ENCODE measurements at regions not wholly inside any gene's neighbourhood (a gene's known extent, or its start where the extent isn't known, plus 50 kb on each side); places are given as distances from the start of the nearest gene placed in this dataset.

- no peaks in the 10 kb centered on the region for H3K4me1 Mint-ChIP-seq
- H3K9ac ChIP-seq (ENCODE audit: low read length), result no peak overlapping the region
- H3K4me3 ChIP-seq (ENCODE audit: control extremely low read depth in 1 of 5, extremely low read depth in 1 of 5, insufficient read depth in 1 of 5, low read depth in 2 of 5, low read length in 4 of 5), result no peak overlapping the region
- H3K4me2 ChIP-seq (replicated peaks; ENCODE audit: low read depth, low read length, poor library complexity, severe bottlenecking), result no peak overlapping the region
- DNase-seq (no peak), ATAC-seq (ENCODE audit: low read depth) (no peak)
- no peaks in the 10 kb centered on the region for H4K20me1 ChIP-seq (ENCODE audit: control insufficient read depth, insufficient read depth, low read length, poor library complexity, severe bottlenecking)
- no peak for TF ChIP-seq CTCF (IDR thresholded peaks at IDR 0.05)
- no peak for TF ChIP-seq EZH2 (IDR thresholded peaks at IDR 0.05; ENCODE audit: borderline replicate concordance, insufficient read depth, low read depth, low read length, poor library complexity, severe bottlenecking)
- no CpG with 5 or more reads among the region's 1 CpG for WGBS (ENCODE audit: insufficient coverage)
- no peaks in the 10 kb centered on the region for H3K9me3 ChIP-seq (ENCODE audit: control extremely low read depth in 1 of 3, control insufficient read depth in 2 of 3, insufficient read depth in 1 of 3, low read length in 2 of 3)
- no peaks in the 10 kb centered on the region for H3K9me3 Mint-ChIP-seq (ENCODE audit: insufficient read depth)
- CTCF ChIA-PET, result no interaction called here
- H3K4me1 ChIP-seq (ENCODE audit: control insufficient read depth in 2 of 2, insufficient read depth in 2 of 2, low read length in 2 of 2), result no peaks in the 10 kb centered on the region
- POLR2A ChIA-PET, result no interaction called here
- no peaks in the 10 kb centered on the region for H3K36me3 ChIP-seq (replicated peaks in 1 of 2; ENCODE audit: control extremely low read depth in 1 of 2, control insufficient read depth in 1 of 2, extremely low read depth in 1 of 2, insufficient read depth in 2 of 2, low read length in 1 of 2)
- no peak overlapping the region for H2AFZ ChIP-seq (ENCODE audit: insufficient read depth, low read depth, low read length, poor library complexity, severe bottlenecking)
- peaks cover 0 to 3% (median 0%) of the 10 kb centered on the region in 4 experiments for H3K27me3 ChIP-seq (replicated peaks in 1 of 4; ENCODE audit: control extremely low read depth in 1 of 4, control insufficient read depth in 3 of 4, insufficient read depth in 4 of 4, low read length in 3 of 4)
- no peak overlapping the region for H3K4me3 Mint-ChIP-seq
- H3K27ac ChIP-seq (ENCODE audit: low read length in 2 of 2), result no peak overlapping the region
- H3K27ac Mint-ChIP-seq, result no peak overlapping the region
- no peaks in the 10 kb centered on the region for H3K27me3 Mint-ChIP-seq
- H3K79me2 ChIP-seq (ENCODE audit: control insufficient read depth, insufficient read depth, low read length), result no peaks in the 10 kb centered on the region
- intact Hi-C loops (cut with micrococcal nuclease), result no loop called here
Observed at GRCh38 chr11:130715877-130716220, 200.4 kb downstream of the SNX19 start.

GRCh38 chr11:130718120-130718519 lies 198.2 kb downstream of the SNX19 start:
- Mint-ChIP-seq H3K4me3 (no peak overlapping the region), H3K27ac (no peak overlapping the region), H3K27me3 (no peaks in the 10 kb centered on the region), H3K9me3 (ENCODE audit: insufficient read depth) (no peaks in the 10 kb centered on the region), H3K4me1 (no peaks in the 10 kb centered on the region)
- Histone ChIP-seq H4K20me1 (ENCODE audit: control insufficient read depth, insufficient read depth, low read length, poor library complexity, severe bottlenecking) (no peaks in the 10 kb centered on the region), H3K27me3 (replicated peaks in 1 of 4; ENCODE audit: control extremely low read depth in 1 of 4, control insufficient read depth in 3 of 4, insufficient read depth in 4 of 4, low read length in 3 of 4) (peaks cover 0 to 3% (median 0%) of the 10 kb centered on the region in 4 experiments), H3K4me2 (replicated peaks; ENCODE audit: low read depth, low read length, poor library complexity, severe bottlenecking) (no peak overlapping the region), H3K9ac (ENCODE audit: low read length) (no peak overlapping the region), H3K4me1 (ENCODE audit: control insufficient read depth in 2 of 2, insufficient read depth in 2 of 2, low read length in 2 of 2) (no peaks in the 10 kb centered on the region), H3K4me3 (ENCODE audit: control extremely low read depth in 1 of 5, extremely low read depth in 1 of 5, insufficient read depth in 1 of 5, low read depth in 2 of 5, low read length in 4 of 5) (no peak overlapping the region), H3K36me3 (replicated peaks in 1 of 2; ENCODE audit: control extremely low read depth in 1 of 2, control insufficient read depth in 1 of 2, extremely low read depth in 1 of 2, insufficient read depth in 2 of 2, low read length in 1 of 2) (no peaks in the 10 kb centered on the region), H3K79me2 (ENCODE audit: control insufficient read depth, insufficient read depth, low read length) (no peaks in the 10 kb centered on the region), H3K9me3 (ENCODE audit: control extremely low read depth in 1 of 3, control insufficient read depth in 2 of 3, insufficient read depth in 1 of 3, low read length in 2 of 3) (no peaks in the 10 kb centered on the region), H3K27ac (ENCODE audit: low read length in 2 of 2) (no peak overlapping the region), H2AFZ (ENCODE audit: insufficient read depth, low read depth, low read length, poor library complexity, severe bottlenecking) (no peak overlapping the region)
- WGBS (ENCODE audit: insufficient coverage), result 100% methylated on average over 2 of the region's 6 CpGs
- ChIA-PET CTCF (no interaction called here), POLR2A (no interaction called here)
- intact Hi-C loops (cut with micrococcal nuclease), result no loop called here
- DNase-seq (no peak), ATAC-seq (ENCODE audit: low read depth) (no peak)
- TF ChIP-seq CTCF (IDR thresholded peaks at IDR 0.05) (no peak), EZH2 (IDR thresholded peaks at IDR 0.05; ENCODE audit: borderline replicate concordance, insufficient read depth, low read depth, low read length, poor library complexity, severe bottlenecking) (no peak)

All from B cell (primary cell).